ACC112 (cell line): ENCODE measurements at regions not wholly inside any gene's neighbourhood (a gene's known extent, or its start where the extent isn't known, plus 50 kb on each side); places are given as distances from the start of the nearest gene placed in this dataset.
"Not testable (repeated sequence)": the region's sequence is repeated elsewhere in the genome, so short reads cannot be mapped to it uniquely, and the experiment has no call there.

Experiments used
- H2AFZ ChIP-seq: fragments of 200-600 bp; sonication (generic); one replicate; pipeline ENCODE4 v1.6.0; 2017; ENCODE audit warnings: antibody characterized with exemption, low read length; ENCODE audit not compliant: unreplicated experiment
- H3K27ac ChIP-seq: fragments of 200-600 bp; sonication (generic); 2 replicates; pipeline ENCODE4 v1.5.1; 2014; ENCODE audit warnings: low read depth, mild to moderate bottlenecking, antibody characterized with exemption, low read length, moderate library complexity
- H3K27me3 ChIP-seq: fragments of 200-600 bp; sonication (generic); 2 replicates; pipeline ENCODE4 v1.6.1; 2014; ENCODE audit warnings: mild to moderate bottlenecking, antibody characterized with exemption, low read length, moderate library complexity, mixed read lengths; ENCODE audit not compliant: insufficient read depth
- H3K36me3 ChIP-seq: fragments of 200-600 bp; sonication (generic); 2 replicates; pipeline ENCODE4 v1.6.1; 2016; ENCODE audit warnings: mild to moderate bottlenecking, antibody characterized with exemption, low read length, moderate library complexity, mixed read lengths; ENCODE audit not compliant: insufficient read depth
- H3K4me1 ChIP-seq: fragments of 200-600 bp; sonication (generic); one replicate; pipeline ENCODE4 v1.6.1; 2016; ENCODE audit warnings: low read length, mixed read lengths; ENCODE audit not compliant: insufficient read depth, unreplicated experiment, control insufficient read depth
- H3K4me3 ChIP-seq: fragments of 200-600 bp; sonication (generic); 2 replicates; pipeline ENCODE4 v1.5.1; 2014; ENCODE audit warnings: mild to moderate bottlenecking, low read depth, low read length
- H3K79me2 ChIP-seq: fragments of 200-600 bp; sonication (generic); one replicate; pipeline ENCODE4 v1.6.0; 2016; ENCODE audit warnings: low read length; ENCODE audit not compliant: control insufficient read depth, unreplicated experiment, insufficient read depth

- Histone ChIP-seq H3K4me1 (peaks cover 12% of the 10 kb centered on the region), H2AFZ (peak overlapping the region; percentile 99), H3K4me3 (peak overlapping the region; percentile 69), H3K79me2 (no peaks in the 10 kb centered on the region), H3K36me3 (no peaks in the 10 kb centered on the region), H3K27me3 (no peaks in the 10 kb centered on the region), H3K27ac (peak overlapping the region; percentile 42)
Observed at GRCh38 chr15:77944002-77944867, 133.3 kb downstream of the TBC1D2B start.

GRCh38 chr15:77942611-77943211 lies 134.8 kb downstream of the TBC1D2B start:
- Histone ChIP-seq H2AFZ (no peak overlapping the region), H3K27ac (no peak overlapping the region), H3K79me2 (no peaks in the 10 kb centered on the region), H3K4me3 (no peak overlapping the region), H3K27me3 (no peaks in the 10 kb centered on the region), H3K36me3 (no peaks in the 10 kb centered on the region), H3K4me1 (peaks cover 12% of the 10 kb centered on the region)

GRCh38 chr15:77941090-77941827 lies 136.3 kb downstream of the TBC1D2B start:
- not testable (repeated sequence) for H3K79me2 ChIP-seq, H3K4me3 ChIP-seq, H2AFZ ChIP-seq, H3K36me3 ChIP-seq, H3K27ac ChIP-seq, H3K27me3 ChIP-seq
- peaks cover 12% of the 10 kb centered on the region for H3K4me1 ChIP-seq

- H3K79me2 ChIP-seq: no peaks in the 10 kb centered on the region
- H3K36me3 ChIP-seq: no peaks in the 10 kb centered on the region
- H2AFZ ChIP-seq: no peak overlapping the region
- no peaks in the 10 kb centered on the region for H3K27me3 ChIP-seq
- peaks cover 12% of the 10 kb centered on the region for H3K4me1 ChIP-seq
- no peak overlapping the region for H3K4me3 ChIP-seq
- no peak overlapping the region for H3K27ac ChIP-seq
Observed at GRCh38 chr15:77940381-77940947, 137.0 kb downstream of the TBC1D2B start.

- Histone ChIP-seq H3K27me3 (no peaks in the 10 kb centered on the region), H3K4me3 (no peak overlapping the region), H2AFZ (no peak overlapping the region), H3K79me2 (no peaks in the 10 kb centered on the region), H3K4me1 (peaks cover 7% of the 10 kb centered on the region), H3K36me3 (no peaks in the 10 kb centered on the region), H3K27ac (no peak overlapping the region)
Observed at GRCh38 chr15:77939851-77940250, 137.7 kb downstream of the TBC1D2B start.

GRCh38 chr15:77939026-77939425 lies 138.5 kb downstream of the TBC1D2B start:
- not testable (repeated sequence) for H3K36me3 ChIP-seq, H3K79me2 ChIP-seq, H3K27me3 ChIP-seq, H3K4me1 ChIP-seq, H3K27ac ChIP-seq, H3K4me3 ChIP-seq
- peak overlapping the region; percentile 2 for H2AFZ ChIP-seq

GRCh38 chr15:77938546-77938945 lies 139.0 kb downstream of the TBC1D2B start:
- H3K27ac ChIP-seq, H3K4me3 ChIP-seq, H3K4me1 ChIP-seq, H3K27me3 ChIP-seq, H3K36me3 ChIP-seq, H2AFZ ChIP-seq, H3K79me2 ChIP-seq: not testable (repeated sequence)

- H3K79me2 ChIP-seq, H3K4me3 ChIP-seq, H2AFZ ChIP-seq, H3K27me3 ChIP-seq, H3K4me1 ChIP-seq, H3K36me3 ChIP-seq, H3K27ac ChIP-seq: not testable (repeated sequence)
Observed at GRCh38 chr15:77936567-77936966, 140.9 kb downstream of the TBC1D2B start.

- H3K27ac ChIP-seq, H3K79me2 ChIP-seq, H3K36me3 ChIP-seq, H3K4me3 ChIP-seq, H3K27me3 ChIP-seq, H2AFZ ChIP-seq, H3K4me1 ChIP-seq: not testable (repeated sequence)
Observed at GRCh38 chr15:77934516-77934915, 143.0 kb downstream of the TBC1D2B start.

- H3K79me2 ChIP-seq, H3K36me3 ChIP-seq, H3K4me1 ChIP-seq, H2AFZ ChIP-seq, H3K27ac ChIP-seq, H3K4me3 ChIP-seq, H3K27me3 ChIP-seq: not testable (repeated sequence)
Observed at GRCh38 chr15:77930907-77931306, 146.6 kb downstream of the TBC1D2B start.
